Mesothelial cell of epicardium (in vitro differentiated cells): ENCODE measurements at regions not wholly inside any gene's neighbourhood (a gene's known extent, or its start where the extent isn't known, plus 50 kb on each side); places are given as distances from the start of the nearest gene placed in this dataset.

Experiments used
- DNase-seq, 2 experiments: peaks; one replicate each; pipeline ENCODE4 v3.0.0; 2021; ENCODE audit warnings: low spot score in 2 of 2; ENCODE audit not compliant: unreplicated experiment in 2 of 2
- H3K27ac Mint-ChIP-seq: 2 replicates; pipeline ENCODE4 v1.8.0; 2021; ENCODE audit warnings: mixed read lengths
- H3K27me3 Mint-ChIP-seq: 2 replicates; pipeline ENCODE4 v1.8.0; 2021; ENCODE audit warnings: low read depth, mixed read lengths
- H3K36me3 Mint-ChIP-seq: 2 replicates; pipeline ENCODE4 v1.8.0; 2021; ENCODE audit warnings: mixed read lengths
- H3K4me1 Mint-ChIP-seq: 2 replicates; pipeline ENCODE4 v1.8.0; 2021; ENCODE audit warnings: mixed read lengths
- H3K4me3 Mint-ChIP-seq: 2 replicates; pipeline ENCODE4 v1.8.0; 2021; ENCODE audit warnings: mild to moderate bottlenecking, moderate library complexity, mixed read lengths
- H3K9me3 Mint-ChIP-seq: 2 replicates; pipeline ENCODE4 v1.8.0; 2021; ENCODE audit warnings: mixed read lengths
- CTCF ChIP-seq: fragments of 200-600 bp; sonication (generic); IDR thresholded peaks from one replicate; pipeline ENCODE4 v1.5.0; 2021; ENCODE audit warnings: antibody characterized with exemption; ENCODE audit not compliant: unreplicated experiment

DNA sequence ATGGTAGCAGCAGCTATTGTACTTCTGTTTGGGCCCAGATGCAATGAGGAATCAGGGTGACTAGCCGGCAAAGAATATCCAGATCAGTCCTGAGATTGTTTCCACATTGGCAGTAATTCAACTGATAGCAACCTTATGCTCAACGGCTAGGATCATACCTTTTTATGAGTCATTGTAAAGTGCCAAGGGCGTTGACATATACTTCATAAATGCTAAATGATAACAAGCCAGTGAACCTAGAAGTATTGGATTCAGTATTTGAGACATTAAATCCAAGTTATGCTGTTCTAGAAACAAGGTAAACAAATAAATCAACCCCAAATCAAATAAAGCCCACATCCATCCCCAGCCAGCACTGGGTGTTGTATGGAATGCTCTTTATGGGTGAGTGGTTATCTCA is 207.1 kb upstream of the ZFHX3 start:
- Mint-ChIP-seq H3K27me3 (peaks cover 3% of the 10 kb centered on the region), H3K27ac (no peak overlapping the region), H3K9me3 (peaks cover 9% of the 10 kb centered on the region), H3K4me1 (no peaks in the 10 kb centered on the region), H3K36me3 (no peaks in the 10 kb centered on the region), H3K4me3 (no peak overlapping the region)
- TF ChIP-seq CTCF, result no peak
- no peak for DNase-seq

- Mint-ChIP-seq H3K36me3 (no peaks in the 10 kb centered on the region), H3K4me1 (no peaks in the 10 kb centered on the region), H3K27me3 (peaks cover 1% of the 10 kb centered on the region), H3K4me3 (no peak overlapping the region), H3K27ac (no peak overlapping the region), H3K9me3 (peaks cover 13% of the 10 kb centered on the region)
- TF ChIP-seq CTCF, result no peak
- no peak for DNase-seq
Measured at GRCh38 chr16:73253922-73254480, 206.1 kb upstream of the ZFHX3 start.

DNA sequence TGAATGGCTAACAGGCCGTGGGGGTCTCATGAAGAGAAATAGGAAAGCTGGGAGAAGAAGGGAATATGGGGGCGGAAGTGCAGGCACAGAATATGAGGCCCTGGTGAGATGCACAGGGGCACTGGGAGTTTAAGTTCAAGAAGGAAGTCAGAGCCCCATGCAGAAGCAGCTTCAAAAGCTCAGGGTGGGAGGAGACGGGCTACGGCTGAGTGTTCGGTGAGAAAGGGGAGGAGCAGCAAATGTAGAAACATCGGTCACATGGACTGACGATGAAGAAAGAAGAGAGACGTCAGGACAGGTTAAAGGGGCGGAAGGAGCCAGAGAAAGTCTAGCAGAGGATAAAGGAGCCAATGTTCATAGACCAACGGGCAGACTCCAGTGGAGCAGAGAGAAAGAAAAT is 204.5 kb upstream of the ZFHX3 start:
- Mint-ChIP-seq H3K27ac (no peak overlapping the region), H3K4me1 (no peaks in the 10 kb centered on the region), H3K36me3 (no peaks in the 10 kb centered on the region), H3K27me3 (no peaks in the 10 kb centered on the region), H3K4me3 (no peak overlapping the region), H3K9me3 (peaks cover 13% of the 10 kb centered on the region)
- no peak for DNase-seq
- TF ChIP-seq CTCF, result no peak

DNA sequence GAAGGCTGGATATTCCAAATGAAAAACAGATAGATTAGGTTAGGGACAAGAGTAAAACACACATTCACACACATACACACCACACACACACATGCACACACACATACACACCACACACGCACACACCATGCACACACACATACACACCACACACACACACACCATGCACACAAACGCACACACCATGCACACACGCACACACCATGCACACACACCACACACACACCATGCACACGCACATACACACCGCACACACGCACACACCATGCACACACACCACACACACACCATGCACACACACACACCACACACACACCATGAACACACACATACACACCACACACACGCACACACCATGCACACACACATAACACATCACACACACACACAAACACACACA is 203.7 kb upstream of the ZFHX3 start:
- no peak for TF ChIP-seq CTCF
- no peak overlapping the region for H3K27ac Mint-ChIP-seq
- H3K9me3 Mint-ChIP-seq, result peaks cover 13% of the 10 kb centered on the region
- no peaks in the 10 kb centered on the region for H3K4me1 Mint-ChIP-seq
- H3K4me3 Mint-ChIP-seq, result no peak overlapping the region
- DNase-seq, result no peak
- no peaks in the 10 kb centered on the region for H3K27me3 Mint-ChIP-seq
- H3K36me3 Mint-ChIP-seq, result no peaks in the 10 kb centered on the region

DNA sequence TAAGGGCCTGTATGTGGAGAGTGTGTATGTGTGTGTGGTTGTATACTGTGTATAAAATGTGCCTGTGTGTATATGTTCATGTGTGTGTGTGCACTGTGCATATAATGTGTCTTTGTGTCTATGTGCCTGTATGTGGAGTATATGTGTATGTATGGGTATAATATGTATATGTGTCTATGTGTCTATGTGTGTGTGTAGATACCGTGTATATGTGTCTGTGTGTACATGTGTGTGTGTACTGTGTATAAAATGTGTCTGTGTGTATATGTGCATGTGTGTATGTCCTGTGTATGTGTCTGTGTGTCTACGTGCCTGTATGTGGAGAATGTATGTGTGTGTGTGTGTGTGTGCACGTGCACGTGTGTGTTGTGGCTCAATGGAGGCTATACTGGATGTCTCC is 200.4 kb upstream of the ZFHX3 start:
- Mint-ChIP-seq H3K36me3 (no peaks in the 10 kb centered on the region), H3K4me3 (no peak overlapping the region), H3K27me3 (peaks cover 9% of the 10 kb centered on the region), H3K27ac (no peak overlapping the region), H3K9me3 (peaks cover 4% of the 10 kb centered on the region), H3K4me1 (no peaks in the 10 kb centered on the region)
- DNase-seq, result no peak
- TF ChIP-seq CTCF, result no peak

- no peak for DNase-seq
- H3K4me1 Mint-ChIP-seq, result no peaks in the 10 kb centered on the region
- no peak overlapping the region for H3K4me3 Mint-ChIP-seq
- H3K27me3 Mint-ChIP-seq, result peaks cover 17% of the 10 kb centered on the region
- H3K27ac Mint-ChIP-seq, result no peak overlapping the region
- H3K9me3 Mint-ChIP-seq, result no peaks in the 10 kb centered on the region
- TF ChIP-seq CTCF, result no peak
- H3K36me3 Mint-ChIP-seq, result no peaks in the 10 kb centered on the region
Measured at GRCh38 chr16:73240920-73241319, 193.0 kb upstream of the ZFHX3 start.
